HL-60 (cell line): ENCODE measurements at regions not wholly inside any gene's neighbourhood (a gene's known extent, or its start where the extent isn't known, plus 50 kb on each side); places are given as distances from the start of the nearest gene placed in this dataset.

Source experiments
- SPI1 ChIP-seq: IDR thresholded peaks from 2 replicates; pipeline ENCODE4 v1.6.1; 2012; ENCODE audit warnings: low read depth, mild to moderate bottlenecking, borderline replicate concordance
- TF ChIP-seq, protein P1 (sequence below): IDR thresholded peaks from one replicate; pipeline ENCODE4 v1.5.1; 2011; ENCODE audit warnings: low read length, control low read depth, inconsistent platforms; ENCODE audit not compliant: insufficient read depth

DNA sequence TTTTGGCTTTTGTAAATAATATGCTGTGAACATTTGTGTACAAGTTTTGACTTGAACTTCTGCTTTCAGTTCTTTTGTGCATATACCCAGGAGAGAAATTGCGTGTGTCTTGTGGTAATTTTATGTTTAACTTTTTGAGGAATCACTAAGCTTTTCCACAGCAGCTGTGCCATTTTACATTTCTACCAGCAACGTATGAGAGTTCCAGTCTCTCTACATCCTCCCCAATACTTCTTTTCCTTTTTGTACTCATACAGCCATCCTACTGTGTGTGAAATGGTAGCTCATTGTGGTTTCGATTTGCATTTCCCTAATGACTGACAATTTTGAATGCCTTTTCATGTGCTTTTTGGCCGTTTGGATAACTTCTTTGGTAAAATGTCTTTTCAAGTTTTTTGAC is 66.3 kb upstream of the INHBA start:
- TF ChIP-seq, protein P1, sequence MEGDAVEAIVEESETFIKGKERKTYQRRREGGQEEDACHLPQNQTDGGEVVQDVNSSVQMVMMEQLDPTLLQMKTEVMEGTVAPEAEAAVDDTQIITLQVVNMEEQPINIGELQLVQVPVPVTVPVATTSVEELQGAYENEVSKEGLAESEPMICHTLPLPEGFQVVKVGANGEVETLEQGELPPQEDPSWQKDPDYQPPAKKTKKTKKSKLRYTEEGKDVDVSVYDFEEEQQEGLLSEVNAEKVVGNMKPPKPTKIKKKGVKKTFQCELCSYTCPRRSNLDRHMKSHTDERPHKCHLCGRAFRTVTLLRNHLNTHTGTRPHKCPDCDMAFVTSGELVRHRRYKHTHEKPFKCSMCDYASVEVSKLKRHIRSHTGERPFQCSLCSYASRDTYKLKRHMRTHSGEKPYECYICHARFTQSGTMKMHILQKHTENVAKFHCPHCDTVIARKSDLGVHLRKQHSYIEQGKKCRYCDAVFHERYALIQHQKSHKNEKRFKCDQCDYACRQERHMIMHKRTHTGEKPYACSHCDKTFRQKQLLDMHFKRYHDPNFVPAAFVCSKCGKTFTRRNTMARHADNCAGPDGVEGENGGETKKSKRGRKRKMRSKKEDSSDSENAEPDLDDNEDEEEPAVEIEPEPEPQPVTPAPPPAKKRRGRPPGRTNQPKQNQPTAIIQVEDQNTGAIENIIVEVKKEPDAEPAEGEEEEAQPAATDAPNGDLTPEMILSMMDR, result no peak
- TF ChIP-seq SPI1, result no peak
